H1 (cell line): ENCODE measurements at regions not wholly inside any gene's neighbourhood (a gene's known extent, or its start where the extent isn't known, plus 50 kb on each side); places are given as distances from the start of the nearest gene placed in this dataset.

Experiments used
- CTCF ChIA-PET: fragments of 300-600 bp; sonication (Branson Sonifier 250); formaldehyde crosslinking; loops from one replicate; lab custom pipeline; 2021; ENCODE audit not compliant: partially characterized antibody; lab: Charles Lee
- POLR2A ChIA-PET: fragments of 300-600 bp; sonication (Branson Sonifier 250); formaldehyde crosslinking; loops from one replicate; lab custom pipeline; 2021; ENCODE audit warnings: inconsistent platforms; ENCODE audit not compliant: partially characterized antibody; lab: Charles Lee
- DNase-seq, 2 experiments: peaks; one replicate each; pipeline versions ENCODE4 v3.0.0 to v3.0.0-alpha.2; 2010 to 2022; ENCODE audit warnings: low spot score in 2 of 2, low read depth in 1 of 2, mixed read lengths in 1 of 2
- FAIRE-seq: peaks from 2 replicates; lab custom pipeline; 2011; peaks lifted over from hg19 to GRCh38; lab: Jason Lieb, UNC
- H2AFZ ChIP-seq: 2 replicates; pipeline ENCODE4 v1.8.1; 2012; ENCODE audit warnings: low read length, inconsistent platforms
- H2AK5ac ChIP-seq: 2 replicates; pipeline ENCODE4 v1.6.1; 2013; ENCODE audit warnings: low read depth, low read length
- H2BK120ac ChIP-seq: replicated peaks from 2 replicates; pipeline ENCODE3; 2013; ENCODE audit warnings: low read depth, low read length, inconsistent platforms
- H2BK12ac ChIP-seq: 2 replicates; pipeline ENCODE4 v1.6.1; 2013; ENCODE audit warnings: low read depth, low read length
- H2BK15ac ChIP-seq: 2 replicates; pipeline ENCODE4 v1.6.1; 2013; ENCODE audit warnings: low read length
- H2BK20ac ChIP-seq: 2 replicates; pipeline ENCODE4 v1.6.1; 2013; ENCODE audit warnings: low read length
- H2BK5ac ChIP-seq: 2 replicates; pipeline ENCODE4 v1.6.1; 2013; ENCODE audit warnings: low read depth, low read length
- H3K14ac ChIP-seq: 2 replicates; pipeline ENCODE4 v1.6.1; 2013; ENCODE audit warnings: inconsistent platforms; ENCODE audit not compliant: insufficient read length
- H3K18ac ChIP-seq: 2 replicates; pipeline ENCODE4 v1.6.1; 2013; ENCODE audit warnings: low read length; ENCODE audit errors: extremely low read depth
- H3K23ac ChIP-seq: 2 replicates; pipeline ENCODE4 v1.6.1; 2013; ENCODE audit warnings: inconsistent platforms; ENCODE audit not compliant: insufficient read length
- H3K23me2 ChIP-seq: 2 replicates; pipeline ENCODE4 v1.6.1; 2013; ENCODE audit warnings: low read depth, low read length
- H3K27ac ChIP-seq: 2 replicates; pipeline ENCODE4 v1.6.1; 2011; ENCODE audit warnings: low read depth, low read length, inconsistent platforms
- H3K27me3 ChIP-seq, 4 experiments: replicated peaks in 1 of 4; 1 replicate in 1 of 4; 2 replicates in 3 of 4; pipeline versions ENCODE4 v1.6.1 to v1.8.1; 2011 to 2013; ENCODE audit warnings: low read length in 3 of 4, mild to moderate bottlenecking in 3 of 4, inconsistent platforms in 2 of 4, mixed read lengths in 2 of 4, moderate library complexity in 1 of 4; ENCODE audit not compliant: control insufficient read depth in 3 of 4, insufficient read depth in 3 of 4; ENCODE audit errors: extremely low read depth in 1 of 4
- H3K36me3 ChIP-seq, 4 experiments: 2 replicates each; pipeline versions ENCODE4 v1.6.1 to v1.8.1; 2011 to 2013; ENCODE audit warnings: mild to moderate bottlenecking in 4 of 4, low read length in 3 of 4, moderate library complexity in 2 of 4, control low read depth in 1 of 4, inconsistent platforms in 1 of 4; ENCODE audit not compliant: insufficient read depth in 4 of 4, control insufficient read depth in 2 of 4
- H3K4ac ChIP-seq: replicated peaks from 2 replicates; pipeline ENCODE3; 2013; ENCODE audit warnings: low read length, low read depth, mixed read lengths, inconsistent platforms; ENCODE audit not compliant: insufficient read length
- H3K4me1 ChIP-seq, 4 experiments: replicated peaks in 1 of 4; 1 replicate in 1 of 4; 2 replicates in 3 of 4; pipeline versions ENCODE4 v1.6.1 to v1.8.1; 2011 to 2013; ENCODE audit warnings: low read length in 3 of 4, inconsistent platforms in 2 of 4, mixed read lengths in 1 of 4; ENCODE audit not compliant: insufficient read depth in 4 of 4, control insufficient read depth in 3 of 4
- H3K4me2 ChIP-seq, 2 experiments: 2 replicates each; pipeline versions ENCODE4 v1.6.1 to v1.8.1; 2011 to 2013; ENCODE audit warnings: low read depth in 2 of 2, low read length in 2 of 2, control low read depth in 1 of 2, inconsistent platforms in 1 of 2, mild to moderate bottlenecking in 1 of 2; ENCODE audit not compliant: insufficient read depth in 1 of 2
- H3K4me3 ChIP-seq, 4 experiments: fragments of 200-600, 300-600 bp in 1 of 4; sonication (generic), shearing (Covaris generic), sonication (Bioruptor Twin) in 1 of 4; 2 replicates each; pipeline versions ENCODE4 v1.5.1 to v1.8.1; 2011 to 2016; ENCODE audit warnings: low read length in 4 of 4, low read depth in 3 of 4, control low read depth in 2 of 4, inconsistent platforms in 2 of 4, mild to moderate bottlenecking in 2 of 4, mixed read lengths in 1 of 4, moderate library complexity in 1 of 4; ENCODE audit not compliant: insufficient read depth in 2 of 4; ENCODE audit errors: extremely low read depth in 1 of 4
- H3K56ac ChIP-seq: replicated peaks from 2 replicates; pipeline ENCODE3; 2013; ENCODE audit warnings: low read depth, mild to moderate bottlenecking, mixed read lengths, low read length, inconsistent platforms; ENCODE audit not compliant: insufficient read length
- H3K79me1 ChIP-seq: 2 replicates; pipeline ENCODE4 v1.6.1; 2013; ENCODE audit warnings: low read depth, low read length, control low read depth
- H3K79me2 ChIP-seq, 2 experiments: 2 replicates each; pipeline versions ENCODE4 v1.6.1 to v1.8.1; 2012 to 2013; ENCODE audit warnings: low read length in 2 of 2, mild to moderate bottlenecking in 2 of 2, inconsistent platforms in 1 of 2; ENCODE audit not compliant: insufficient read depth in 2 of 2, control insufficient read depth in 1 of 2
- H3K9ac ChIP-seq, 4 experiments: replicated peaks in 1 of 4; 1 replicate in 1 of 4; 2 replicates in 3 of 4; pipeline versions ENCODE4 v1.6.1 to v1.8.1; 2011 to 2013; ENCODE audit warnings: low read depth in 3 of 4, low read length in 3 of 4, control low read depth in 2 of 4, mild to moderate bottlenecking in 2 of 4, moderate library complexity in 2 of 4, inconsistent platforms in 1 of 4; ENCODE audit errors: extremely low read depth in 1 of 4
- H3K9me3 ChIP-seq, 2 experiments: 2 replicates each; pipeline versions ENCODE4 v1.6.1 to v1.8.1; 2012 to 2013; ENCODE audit warnings: mild to moderate bottlenecking in 2 of 2, moderate library complexity in 2 of 2, control low read depth in 1 of 2, inconsistent platforms in 1 of 2, low read depth in 1 of 2, low read length in 1 of 2, mixed read lengths in 1 of 2; ENCODE audit not compliant: insufficient read depth in 2 of 2
- H4K20me1 ChIP-seq, 2 experiments: replicated peaks in 1 of 2; 2 replicates each; pipeline versions ENCODE3 to v1.8.1; 2011 to 2013; ENCODE audit warnings: inconsistent platforms in 2 of 2, low read length in 2 of 2, mild to moderate bottlenecking in 1 of 2; ENCODE audit not compliant: insufficient read depth in 2 of 2, control insufficient read depth in 1 of 2
- H4K5ac ChIP-seq: 2 replicates; pipeline ENCODE4 v1.6.1; 2013; ENCODE audit warnings: low read length, low read depth, mixed read lengths, inconsistent platforms; ENCODE audit not compliant: insufficient read length
- H4K8ac ChIP-seq: 2 replicates; pipeline ENCODE4 v1.8.0; 2013; ENCODE audit warnings: mild to moderate bottlenecking, moderate library complexity, low read length, inconsistent platforms; ENCODE audit not compliant: insufficient read depth; ENCODE audit errors: extremely low read depth
- H4K91ac ChIP-seq: replicated peaks from 2 replicates; pipeline ENCODE3; 2013; ENCODE audit warnings: low read length, mixed read lengths, inconsistent platforms; ENCODE audit not compliant: insufficient read length
- ASH2L ChIP-seq: fragments of 200-600, 300-600 bp; sonication (generic); IDR thresholded peaks from one replicate; pipeline ENCODE4 v1.7.1; 2017; ENCODE audit warnings: low read length
- CBX5 ChIP-seq: fragments of 300-800, 300-1000 bp; sonication (generic); IDR thresholded peaks from 2 replicates; pipeline ENCODE4 v1.7.1; 2016; ENCODE audit warnings: antibody characterized with exemption, low read length, low read depth
- CTBP2 ChIP-seq: IDR thresholded peaks from 2 replicates; pipeline ENCODE4 v1.7.0; 2011; ENCODE audit warnings: borderline replicate concordance, mild to moderate bottlenecking, moderate library complexity, mixed read lengths, low read length; ENCODE audit not compliant: insufficient read depth, insufficient read length
- KDM4A ChIP-seq: IDR thresholded peaks from one replicate; pipeline ENCODE4 v1.7.1; 2012; ENCODE audit warnings: low read depth, mild to moderate bottlenecking, moderate library complexity, low read length, inconsistent platforms; ENCODE audit not compliant: severe bottlenecking
- PHF8 ChIP-seq: fragments of 200-600 bp; sonication (generic); conservative IDR thresholded peaks from 2 replicates; pipeline ENCODE4 v1.7.1; 2012; ENCODE audit warnings: low read depth, mild to moderate bottlenecking, inconsistent platforms, low read length, moderate library complexity
- RBBP5 ChIP-seq: IDR thresholded peaks from 2 replicates; pipeline ENCODE4 v1.7.1; 2012; ENCODE audit warnings: low read depth, mild to moderate bottlenecking, inconsistent platforms, low read length, moderate library complexity, borderline replicate concordance
- SAP30 ChIP-seq: fragments of 300-600 bp; sonication (generic); IDR thresholded peaks from 2 replicates; pipeline ENCODE4 v1.7.1; 2012; ENCODE audit warnings: low read length, moderate library complexity, mild to moderate bottlenecking, inconsistent platforms; ENCODE audit not compliant: insufficient read depth, insufficient replicate concordance
- SIN3A ChIP-seq, 2 experiments: IDR thresholded peaks in 1 of 2; conservative IDR thresholded peaks in 1 of 2; 2 replicates each; pipeline ENCODE4 v1.6.1; 2011 to 2012; ENCODE audit warnings: low read length in 2 of 2, improper control_type of control experiment in 1 of 2, low read depth in 1 of 2, mild to moderate bottlenecking in 1 of 2
- TCF12 ChIP-seq: IDR thresholded peaks from 2 replicates; pipeline ENCODE4 v1.6.1; 2011; ENCODE audit warnings: low read depth, mild to moderate bottlenecking, low read length
- TEAD4 ChIP-seq: IDR thresholded peaks from 2 replicates; pipeline ENCODE4 v1.6.1; 2012; ENCODE audit warnings: low read depth, low read length, inconsistent platforms, mixed read lengths
- USF2 ChIP-seq: IDR thresholded peaks from 2 replicates; pipeline ENCODE4 v1.6.1; 2011; ENCODE audit warnings: low read length, improper control_type of control experiment
- WGBS, 2 experiments: shearing (Covaris generic) in 1 of 2; methylation state at CpG; one replicate each; pipeline versions ENCODE4 v1.1.6 to v1.1.7; 2013 to 2015; ENCODE audit warnings: low lambda C conversion rate in 2 of 2, mixed read lengths in 2 of 2, inconsistent platforms in 1 of 2, low coverage in 1 of 2, missing lambda C conversion rate in 1 of 2; ENCODE audit not compliant: insufficient replicate concordance in 2 of 2, insufficient coverage in 1 of 2, insufficient read length in 1 of 2; ENCODE audit errors: extremely low coverage in 1 of 2, missing lambda C conversion rate in 1 of 2; 5-methylcytosine and 5-hydroxymethylcytosine counted together
- TF ChIP-seq, protein P1 (sequence below): IDR thresholded peaks from 2 replicates; pipeline ENCODE4 v1.6.1; 2011; ENCODE audit warnings: low read depth, mild to moderate bottlenecking, low read length; ENCODE audit not compliant: insufficient read depth

GRCh38 chr9:135239769-135240141 is 152.3 kb downstream of the OLFM1 start:
- Histone ChIP-seq H3K36me3 (no peaks in the 10 kb centered on the region), H4K8ac (no peak overlapping the region), H2AFZ (no peak overlapping the region), H3K79me2 (no peaks in the 10 kb centered on the region), H3K23me2 (no peaks in the 10 kb centered on the region), H3K4me2 (no peak overlapping the region), H3K79me1 (no peaks in the 10 kb centered on the region), H3K4me1 (no peaks in the 10 kb centered on the region; a peak in 1 of 7 replicates), H3K27ac (no peak overlapping the region), H3K14ac (no peak overlapping the region), H2BK5ac (no peak overlapping the region), H3K18ac (no peak overlapping the region), H3K9ac (no peak overlapping the region), H3K9me3 (no peaks in the 10 kb centered on the region), H2AK5ac (no peak overlapping the region), H2BK12ac (no peak overlapping the region), H3K4ac (no peak overlapping the region), H3K56ac (no peak overlapping the region), H3K23ac (no peak overlapping the region), H4K91ac (no peak overlapping the region), H2BK120ac (no peak overlapping the region), H4K5ac (no peak overlapping the region), H2BK20ac (no peak overlapping the region), H3K4me3 (no peak overlapping the region), H4K20me1 (no peaks in the 10 kb centered on the region), H2BK15ac (no peak overlapping the region), H3K27me3 (no peaks in the 10 kb centered on the region)
- DNase-seq (no peak), FAIRE-seq (no peak)
- ChIA-PET POLR2A (no interaction called here), CTCF (interaction anchor here (0.9 to 2.3 kb wide), 8 partner anchors 8 to 173 kb away, joined by 3 to 12 read pairs (median 3); partner anchors contain the start of gene OLFM1)
- WGBS, 2 experiments: 86% methylated on average over 6 of the region's 6 CpGs; no CpG with 5 or more reads in 1 of the 2 experiments
- no peak for TF ChIP-seq CBX5
- no peak for TF ChIP-seq KDM4A
- TF ChIP-seq ASH2L: no peak
- TF ChIP-seq SIN3A (conservative IDR thresholded peaks at IDR 0.05 in 1 of 2, IDR thresholded peaks at IDR 0.05 in 1 of 2; ENCODE audit: low read depth in 1 of 2, low read length in 2 of 2): no peak
- no peak for TF ChIP-seq PHF8
- TF ChIP-seq TCF12: no peak
- TF ChIP-seq CTBP2: no peak
- no peak for TF ChIP-seq TEAD4
- no peak for TF ChIP-seq RBBP5
- no peak for TF ChIP-seq USF2
- no peak for TF ChIP-seq SAP30
- TF ChIP-seq, protein P1, sequence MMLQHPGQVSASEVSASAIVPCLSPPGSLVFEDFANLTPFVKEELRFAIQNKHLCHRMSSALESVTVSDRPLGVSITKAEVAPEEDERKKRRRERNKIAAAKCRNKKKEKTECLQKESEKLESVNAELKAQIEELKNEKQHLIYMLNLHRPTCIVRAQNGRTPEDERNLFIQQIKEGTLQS: no peak
